ENCODE measurements at regions not wholly inside any gene's neighbourhood (a gene's known extent, or its start where the extent isn't known, plus 50 kb on each side); places are given as distances from the start of the nearest gene placed in this dataset.

DNA sequence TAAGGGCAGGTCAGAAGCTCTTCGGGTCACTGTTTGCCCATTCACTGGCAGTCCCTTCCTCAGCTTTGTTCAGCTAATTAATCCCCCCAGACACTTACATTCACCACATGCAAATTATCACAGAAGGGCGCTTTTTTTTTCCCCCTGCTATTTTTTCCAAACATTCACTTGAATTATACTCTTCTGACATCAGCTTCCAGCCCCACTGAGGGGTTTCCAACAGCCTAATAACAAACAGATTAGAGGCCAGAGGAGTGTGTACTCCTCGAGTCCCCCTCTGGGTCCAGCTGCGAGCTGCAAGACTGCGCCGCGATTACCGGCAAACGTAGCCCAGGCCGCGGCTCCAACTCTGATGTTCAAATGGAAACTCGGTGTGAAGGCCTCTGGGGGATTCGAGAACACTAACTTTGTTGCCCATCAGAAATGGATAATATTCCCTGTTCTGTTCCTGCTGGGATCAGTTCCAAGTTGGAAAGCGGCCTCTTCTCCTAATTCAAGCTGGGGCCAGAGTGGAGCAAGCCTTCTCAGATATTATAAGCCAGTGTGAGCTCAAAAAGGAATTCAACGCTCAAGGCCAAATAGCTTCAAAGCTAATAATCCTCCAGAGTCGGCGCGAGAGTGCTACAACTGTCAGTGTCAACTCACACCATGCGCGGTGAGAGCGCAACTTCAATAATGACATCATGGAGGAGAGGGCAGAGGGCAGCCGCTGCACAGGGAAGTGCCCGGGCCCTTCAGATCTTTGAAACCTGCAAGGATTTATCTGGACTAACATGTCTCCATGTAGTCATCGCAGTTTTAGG lies 560.8 kb downstream of the BNC2 start:
- DNase-seq (ENCODE audit: extremely low spot score, unreplicated experiment), result no peak
- Mint-ChIP-seq H3K4me1 (ENCODE audit: unreplicated experiment) (peaks cover 30% of the 10 kb centered on the region), H3K27ac (ENCODE audit: unreplicated experiment) (peak overlapping the region; percentile 57)

DNA sequence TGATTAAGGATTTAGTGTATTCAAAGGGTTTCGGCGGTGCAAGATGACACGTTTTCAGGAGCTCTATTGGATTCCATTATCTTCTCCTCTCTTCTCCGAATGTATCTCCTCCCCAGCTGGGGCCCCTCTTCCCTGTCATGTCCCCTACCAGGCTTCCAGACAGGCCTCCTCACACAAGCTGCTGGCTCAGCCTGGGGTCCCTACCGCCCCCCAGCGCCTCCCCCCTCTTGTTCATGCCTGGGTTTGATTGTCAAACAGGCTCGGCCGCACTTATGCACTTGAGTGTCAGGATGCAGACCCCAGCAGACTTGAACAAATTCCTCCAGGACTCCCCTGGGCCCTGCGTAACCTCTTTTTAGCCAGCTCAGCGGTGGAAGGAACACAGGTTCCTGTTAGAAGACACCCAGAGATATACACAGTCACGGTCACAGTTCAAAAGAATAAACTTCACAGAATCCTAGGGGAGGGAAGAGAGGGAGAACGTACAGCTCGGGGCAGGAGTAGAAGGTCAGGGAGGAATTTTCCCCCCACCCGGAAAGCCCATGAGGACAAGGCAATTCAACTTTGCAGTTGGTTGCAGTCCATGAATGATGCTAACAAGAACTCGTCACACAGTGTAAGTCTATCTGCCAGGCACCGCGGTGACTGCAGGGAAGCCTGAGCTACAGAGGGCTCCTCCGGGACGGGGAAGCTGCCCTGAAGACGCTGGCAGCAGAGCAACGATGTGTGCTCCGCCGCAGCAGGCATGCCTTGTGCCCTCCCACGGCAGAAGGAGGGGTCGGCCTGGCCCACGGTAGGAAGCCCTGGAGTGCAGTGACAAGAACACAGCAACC lies 560.0 kb downstream of the BNC2 start:
- H3K36me3 Mint-ChIP-seq (ENCODE audit: unreplicated experiment), result no peaks in the 10 kb centered on the region
- TF ChIP-seq, protein P1, sequence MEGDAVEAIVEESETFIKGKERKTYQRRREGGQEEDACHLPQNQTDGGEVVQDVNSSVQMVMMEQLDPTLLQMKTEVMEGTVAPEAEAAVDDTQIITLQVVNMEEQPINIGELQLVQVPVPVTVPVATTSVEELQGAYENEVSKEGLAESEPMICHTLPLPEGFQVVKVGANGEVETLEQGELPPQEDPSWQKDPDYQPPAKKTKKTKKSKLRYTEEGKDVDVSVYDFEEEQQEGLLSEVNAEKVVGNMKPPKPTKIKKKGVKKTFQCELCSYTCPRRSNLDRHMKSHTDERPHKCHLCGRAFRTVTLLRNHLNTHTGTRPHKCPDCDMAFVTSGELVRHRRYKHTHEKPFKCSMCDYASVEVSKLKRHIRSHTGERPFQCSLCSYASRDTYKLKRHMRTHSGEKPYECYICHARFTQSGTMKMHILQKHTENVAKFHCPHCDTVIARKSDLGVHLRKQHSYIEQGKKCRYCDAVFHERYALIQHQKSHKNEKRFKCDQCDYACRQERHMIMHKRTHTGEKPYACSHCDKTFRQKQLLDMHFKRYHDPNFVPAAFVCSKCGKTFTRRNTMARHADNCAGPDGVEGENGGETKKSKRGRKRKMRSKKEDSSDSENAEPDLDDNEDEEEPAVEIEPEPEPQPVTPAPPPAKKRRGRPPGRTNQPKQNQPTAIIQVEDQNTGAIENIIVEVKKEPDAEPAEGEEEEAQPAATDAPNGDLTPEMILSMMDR (IDR thresholded peaks at IDR 0.05), result no peak
- no peak overlapping the region for H3K4me3 Mint-ChIP-seq (ENCODE audit: unreplicated experiment)
- peaks cover 3% of the 10 kb centered on the region for H3K27me3 Mint-ChIP-seq (ENCODE audit: unreplicated experiment)
- no peak for DNase-seq (ENCODE audit: extremely low spot score, unreplicated experiment)
- no peak overlapping the region for H3K27ac Mint-ChIP-seq (ENCODE audit: unreplicated experiment)
- peaks cover 37% of the 10 kb centered on the region for H3K4me1 Mint-ChIP-seq (ENCODE audit: unreplicated experiment)
- H3K9me3 Mint-ChIP-seq (ENCODE audit: unreplicated experiment), result no peaks in the 10 kb centered on the region

More for the DNA sequence above, 560.8 kb downstream of the BNC2 start:
- Mint-ChIP-seq H3K36me3 (ENCODE audit: unreplicated experiment) (no peaks in the 10 kb centered on the region), H3K4me3 (ENCODE audit: unreplicated experiment) (no peak overlapping the region), H3K9me3 (ENCODE audit: unreplicated experiment) (no peaks in the 10 kb centered on the region), H3K27me3 (ENCODE audit: unreplicated experiment) (peaks cover 3% of the 10 kb centered on the region)
- TF ChIP-seq, protein P1 (IDR thresholded peaks at IDR 0.05), result no peak

DNA sequence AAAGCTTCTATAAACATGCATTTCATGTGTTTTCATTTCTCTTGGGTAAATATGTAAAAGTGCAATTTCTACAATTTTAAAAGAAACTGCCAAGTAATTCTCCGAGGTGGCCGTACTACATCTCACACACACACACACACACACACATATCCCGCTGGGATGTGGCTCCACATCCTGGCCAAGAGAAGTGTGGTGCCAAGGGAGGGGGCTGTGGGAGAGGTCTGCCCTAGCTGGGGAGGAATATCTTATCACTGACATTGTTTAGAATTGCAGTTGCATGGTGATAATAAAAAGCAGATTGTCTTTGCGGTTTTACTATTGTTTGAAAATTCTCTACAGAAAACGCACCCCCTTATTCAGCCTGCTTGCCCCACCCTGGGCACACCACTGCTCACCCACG lies 558.4 kb downstream of the BNC2 start:
- Mint-ChIP-seq H3K4me3 (ENCODE audit: unreplicated experiment) (no peak overlapping the region), H3K9me3 (ENCODE audit: unreplicated experiment) (no peaks in the 10 kb centered on the region), H3K36me3 (ENCODE audit: unreplicated experiment) (no peaks in the 10 kb centered on the region), H3K4me1 (ENCODE audit: unreplicated experiment) (peaks cover 46% of the 10 kb centered on the region), H3K27me3 (ENCODE audit: unreplicated experiment) (no peaks in the 10 kb centered on the region), H3K27ac (ENCODE audit: unreplicated experiment) (no peak overlapping the region)
- TF ChIP-seq, protein P1 (IDR thresholded peaks at IDR 0.05), result no peak
- DNase-seq (ENCODE audit: extremely low spot score, unreplicated experiment), result no peak

DNA sequence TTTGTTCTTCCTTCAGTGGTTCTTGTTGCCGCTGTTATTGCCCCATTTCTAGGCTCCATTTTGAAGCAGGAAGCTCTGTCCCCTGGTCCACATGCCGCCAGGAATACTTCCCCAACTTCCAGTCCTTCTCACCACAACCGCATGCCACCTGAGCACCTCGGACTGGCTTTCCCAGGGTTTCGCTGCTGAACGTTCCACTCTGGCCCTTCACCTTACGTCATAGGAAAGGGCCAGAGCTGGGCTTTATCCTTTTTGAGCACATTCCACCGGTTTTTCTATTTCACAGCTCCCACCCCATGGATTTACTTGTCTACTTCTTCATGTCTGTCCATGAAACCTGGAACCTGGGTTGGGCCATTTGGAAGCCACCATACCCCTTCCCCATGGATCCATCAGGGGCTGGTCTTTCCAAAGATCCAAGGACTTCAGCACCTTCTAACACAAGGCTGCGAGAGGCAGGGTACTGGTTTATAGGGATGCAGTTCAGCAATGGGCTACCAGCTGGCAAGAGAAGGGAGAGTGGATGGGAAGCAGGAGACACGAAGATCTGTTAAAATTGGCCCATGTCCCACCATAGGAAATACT lies 557.4 kb downstream of the BNC2 start:
- H3K27ac Mint-ChIP-seq (ENCODE audit: unreplicated experiment), result no peak overlapping the region
- no peaks in the 10 kb centered on the region for H3K9me3 Mint-ChIP-seq (ENCODE audit: unreplicated experiment)
- TF ChIP-seq, protein P1 (IDR thresholded peaks at IDR 0.05), result no peak

DNA sequence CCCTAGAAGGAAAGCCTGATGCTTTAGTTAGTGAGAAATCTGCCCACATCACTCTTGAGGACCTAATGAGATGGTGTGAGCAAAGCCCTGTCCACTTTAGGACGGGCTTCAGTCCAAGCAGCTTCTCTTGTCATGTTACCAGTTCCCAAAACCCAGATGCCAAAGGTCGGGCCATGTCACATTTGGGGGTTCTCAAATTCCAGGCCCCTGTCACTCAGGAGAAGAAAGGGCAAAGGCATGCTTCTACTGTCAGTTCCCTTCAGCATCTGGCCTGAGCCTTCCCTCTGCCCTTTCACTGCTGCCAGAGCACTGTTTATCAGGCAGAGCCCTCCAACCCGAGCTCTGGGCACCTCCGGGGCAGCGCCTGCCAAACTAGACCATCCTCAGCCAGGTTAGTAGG lies 556.0 kb downstream of the BNC2 start:
- TF ChIP-seq, protein P1 (IDR thresholded peaks at IDR 0.05), result no peak
- no peaks in the 10 kb centered on the region for H3K27me3 Mint-ChIP-seq (ENCODE audit: unreplicated experiment)
- H3K9me3 Mint-ChIP-seq (ENCODE audit: unreplicated experiment), result no peaks in the 10 kb centered on the region
- no peak for DNase-seq (ENCODE audit: extremely low spot score, unreplicated experiment)
- peaks cover 42% of the 10 kb centered on the region for H3K4me1 Mint-ChIP-seq (ENCODE audit: unreplicated experiment)
- H3K4me3 Mint-ChIP-seq (ENCODE audit: unreplicated experiment), result no peak overlapping the region
- H3K36me3 Mint-ChIP-seq (ENCODE audit: unreplicated experiment), result no peaks in the 10 kb centered on the region
- no peak overlapping the region for H3K27ac Mint-ChIP-seq (ENCODE audit: unreplicated experiment)

More for the DNA sequence above, 557.4 kb downstream of the BNC2 start:
- Mint-ChIP-seq H3K4me3 (ENCODE audit: unreplicated experiment) (no peak overlapping the region), H3K27me3 (ENCODE audit: unreplicated experiment) (no peaks in the 10 kb centered on the region), H3K36me3 (ENCODE audit: unreplicated experiment) (no peaks in the 10 kb centered on the region), H3K4me1 (ENCODE audit: unreplicated experiment) (peaks cover 46% of the 10 kb centered on the region)
- no peak for DNase-seq (ENCODE audit: extremely low spot score, unreplicated experiment)

Measured in osteocyte (in vitro differentiated cells).